Hepatocyte (in vitro differentiated cells): ENCODE measurements at regions not wholly inside any gene's neighbourhood (a gene's known extent, or its start where the extent isn't known, plus 50 kb on each side); places are given as distances from the start of the nearest gene placed in this dataset.

ENCODE experiments used
- EZH2phosphoT487 ChIP-seq: fragments of 200-600 bp; sonication (generic); IDR thresholded peaks from one replicate; pipeline ENCODE4 v1.6.1; 2018; ENCODE audit warnings: antibody characterized with exemption, mild to moderate bottlenecking, low read depth, moderate library complexity; ENCODE audit not compliant: unreplicated experiment, severe bottlenecking
- TF ChIP-seq, protein P1 (sequence below): fragments of 200-600 bp; sonication (generic); IDR thresholded peaks from 2 replicates; pipeline ENCODE4 v1.5.1; 2016; ENCODE audit warnings: antibody characterized with exemption, mild to moderate bottlenecking; ENCODE audit not compliant: poor library complexity

DNA sequence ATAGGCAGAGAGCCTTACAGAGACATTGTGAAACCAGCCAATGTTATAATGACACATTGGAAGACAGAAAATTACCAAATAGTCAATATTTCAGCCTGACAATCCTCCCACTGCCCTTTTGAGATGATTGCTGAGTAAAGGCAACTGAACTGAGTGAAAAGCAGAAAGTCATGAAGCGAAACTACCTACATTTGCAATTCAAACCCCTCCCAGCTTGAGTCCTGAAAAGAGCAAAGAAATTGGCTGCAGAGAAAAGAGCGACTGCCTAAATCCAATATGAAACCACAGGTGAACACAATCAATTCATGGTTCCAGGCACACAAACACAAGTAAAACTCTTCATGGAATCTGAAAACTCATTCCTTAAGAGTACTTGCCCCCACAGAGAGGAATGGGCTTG lies 143.4 kb upstream of the CHRM3 start:
- TF ChIP-seq, protein P1, sequence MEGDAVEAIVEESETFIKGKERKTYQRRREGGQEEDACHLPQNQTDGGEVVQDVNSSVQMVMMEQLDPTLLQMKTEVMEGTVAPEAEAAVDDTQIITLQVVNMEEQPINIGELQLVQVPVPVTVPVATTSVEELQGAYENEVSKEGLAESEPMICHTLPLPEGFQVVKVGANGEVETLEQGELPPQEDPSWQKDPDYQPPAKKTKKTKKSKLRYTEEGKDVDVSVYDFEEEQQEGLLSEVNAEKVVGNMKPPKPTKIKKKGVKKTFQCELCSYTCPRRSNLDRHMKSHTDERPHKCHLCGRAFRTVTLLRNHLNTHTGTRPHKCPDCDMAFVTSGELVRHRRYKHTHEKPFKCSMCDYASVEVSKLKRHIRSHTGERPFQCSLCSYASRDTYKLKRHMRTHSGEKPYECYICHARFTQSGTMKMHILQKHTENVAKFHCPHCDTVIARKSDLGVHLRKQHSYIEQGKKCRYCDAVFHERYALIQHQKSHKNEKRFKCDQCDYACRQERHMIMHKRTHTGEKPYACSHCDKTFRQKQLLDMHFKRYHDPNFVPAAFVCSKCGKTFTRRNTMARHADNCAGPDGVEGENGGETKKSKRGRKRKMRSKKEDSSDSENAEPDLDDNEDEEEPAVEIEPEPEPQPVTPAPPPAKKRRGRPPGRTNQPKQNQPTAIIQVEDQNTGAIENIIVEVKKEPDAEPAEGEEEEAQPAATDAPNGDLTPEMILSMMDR = no peak
- no peak for TF ChIP-seq EZH2phosphoT487
